CD14-positive monocyte (primary cell): ENCODE measurements at regions not wholly inside any gene's neighbourhood (a gene's known extent, or its start where the extent isn't known, plus 50 kb on each side); places are given as distances from the start of the nearest gene placed in this dataset.
"Not testable (repeated sequence)": the region's sequence is repeated elsewhere in the genome, so short reads cannot be mapped to it uniquely, and the experiment has no call there.

Source experiments
- DNase-seq, 3 donors: peaks; one replicate each; pipeline ENCODE4 v3.0.0-alpha.2; 2011 to 2022
- H2AFZ ChIP-seq: 2 replicates; pipeline ENCODE4 v1.6.0; 2012; ENCODE audit warnings: mild to moderate bottlenecking, low read depth, low read length, inconsistent platforms; ENCODE audit not compliant: insufficient read depth, poor library complexity, severe bottlenecking
- H3K27ac ChIP-seq, 2 donors: 1 replicate in 1 of 2; 2 replicates in 1 of 2; pipeline ENCODE4 v1.5.1; 2012 to 2013; ENCODE audit warnings: low read length in 2 of 2, control low read depth in 1 of 2, inconsistent platforms in 1 of 2, low read depth in 1 of 2, mild to moderate bottlenecking in 1 of 2
- H3K27me3 ChIP-seq, 2 donors: one replicate each; pipeline versions ENCODE4 v1.6.0 to v1.6.1; 2011 to 2013; ENCODE audit warnings: low read length in 2 of 2; ENCODE audit not compliant: control insufficient read depth in 2 of 2, insufficient read depth in 2 of 2
- H3K36me3 ChIP-seq, 2 donors: replicated peaks in 1 of 2; 1 replicate in 1 of 2; 2 replicates in 1 of 2; pipeline versions ENCODE4 v1.5.1 to v1.6.1; 2012 to 2013; ENCODE audit warnings: low read length in 2 of 2, control low read depth in 1 of 2, inconsistent platforms in 1 of 2, mild to moderate bottlenecking in 1 of 2; ENCODE audit not compliant: insufficient read depth in 2 of 2, control insufficient read depth in 1 of 2
- H3K4me1 ChIP-seq, 2 donors: 1 replicate in 1 of 2; 2 replicates in 1 of 2; pipeline versions ENCODE4 v1.5.1 to v1.6.1; 2012 to 2013; ENCODE audit warnings: low read length in 2 of 2, control low read depth in 1 of 2, inconsistent platforms in 1 of 2, mild to moderate bottlenecking in 1 of 2, moderate library complexity in 1 of 2; ENCODE audit not compliant: insufficient read depth in 2 of 2, control insufficient read depth in 1 of 2
- H3K4me2 ChIP-seq: replicated peaks from 2 replicates; pipeline ENCODE3; 2012; ENCODE audit warnings: low read length, moderate library complexity, mild to moderate bottlenecking; ENCODE audit not compliant: poor library complexity, severe bottlenecking; ENCODE audit errors: extremely low read depth
- H3K4me3 ChIP-seq, 3 experiments: fragments of 200-600 bp in 1 of 3; sonication (generic) in 1 of 3; replicated peaks in 1 of 3; 1 replicate in 2 of 3; 2 replicates in 1 of 3; pipeline ENCODE4 v1.5.1; 2011 to 2013; ENCODE audit warnings: low read length in 3 of 3, mild to moderate bottlenecking in 3 of 3, control low read depth in 2 of 3, low read depth in 2 of 3, inconsistent platforms in 1 of 3, moderate library complexity in 1 of 3
- H3K79me2 ChIP-seq: 2 replicates; pipeline ENCODE4 v1.6.0; 2012; ENCODE audit warnings: mild to moderate bottlenecking, control low read depth, inconsistent platforms, low read length, moderate library complexity; ENCODE audit not compliant: insufficient read depth
- H3K9ac ChIP-seq: 2 replicates; pipeline ENCODE4 v1.6.0; 2017; ENCODE audit warnings: low read length, mild to moderate bottlenecking; ENCODE audit not compliant: insufficient read depth, poor library complexity, severe bottlenecking
- H3K9me3 ChIP-seq, 2 donors: replicated peaks in 1 of 2; 1 replicate in 1 of 2; 2 replicates in 1 of 2; pipeline versions ENCODE4 v1.5.1 to v1.6.1; 2012 to 2013; ENCODE audit warnings: low read length in 2 of 2, control low read depth in 1 of 2; ENCODE audit not compliant: control insufficient read depth in 1 of 2, insufficient read depth in 1 of 2
- H4K20me1 ChIP-seq: 2 replicates; pipeline ENCODE4 v1.6.0; 2012; ENCODE audit warnings: mild to moderate bottlenecking, low read length, control low read depth, moderate library complexity; ENCODE audit not compliant: insufficient read depth
- H3K27ac Mint-ChIP-seq, 7 donors: one replicate each; pipeline ENCODE4 v1.8.0; 2020; ENCODE audit warnings: mild to moderate bottlenecking in 7 of 7, mixed read lengths in 7 of 7, moderate library complexity in 6 of 7, inconsistent platforms in 2 of 7
- H3K27me3 Mint-ChIP-seq, 3 donors: one replicate each; pipeline ENCODE4 v1.8.0; 2021 to 2022; ENCODE audit warnings: low read depth in 3 of 3, mild to moderate bottlenecking in 3 of 3, mixed read lengths in 3 of 3, moderate library complexity in 3 of 3, inconsistent platforms in 1 of 3
- H3K36me3 Mint-ChIP-seq, 2 donors: one replicate each; pipeline ENCODE4 v1.8.0; 2020; ENCODE audit warnings: mixed read lengths in 2 of 2, inconsistent platforms in 1 of 2, mild to moderate bottlenecking in 1 of 2
- H3K4me1 Mint-ChIP-seq: one replicate; pipeline ENCODE4 v1.8.0; 2020; ENCODE audit warnings: mild to moderate bottlenecking, mixed read lengths
- H3K4me3 Mint-ChIP-seq, 2 donors: one replicate each; pipeline ENCODE4 v1.8.0; 2020; ENCODE audit warnings: mild to moderate bottlenecking in 2 of 2, mixed read lengths in 2 of 2, moderate library complexity in 1 of 2
- H3K9me3 Mint-ChIP-seq, 7 donors: one replicate each; pipeline ENCODE4 v1.8.0; 2020 to 2022; ENCODE audit warnings: mixed read lengths in 7 of 7, mild to moderate bottlenecking in 6 of 7, moderate library complexity in 6 of 7, inconsistent platforms in 2 of 7
- CTCF ChIP-seq: fragments of 200-600 bp; IDR thresholded peaks from one replicate; pipeline ENCODE4 v1.8.0; 2022; ENCODE audit warnings: antibody characterized with exemption, mild to moderate bottlenecking
- WGBS: methylation state at CpG from one replicate; pipeline ENCODE4 v1.1.5; 2013; ENCODE audit warnings: missing lambda C conversion rate; ENCODE audit not compliant: insufficient coverage; 5-methylcytosine and 5-hydroxymethylcytosine counted together
- intact Hi-C, 2 donors: fragments of 100-400 bp; cut with micrococcal nuclease; formaldehyde crosslinking; loops; one replicate each; pipeline versions ENCODE4 v1.15.0 to v1.15.1; 2023

- no peaks in the 10 kb centered on the region for H3K36me3 ChIP-seq
- Mint-ChIP-seq H3K27me3 (peaks cover 0 to 1% (median 0%) of the 10 kb centered on the region in 3 donors), H3K36me3 (no peaks in the 10 kb centered on the region), H3K4me3 (no peak overlapping the region), H3K27ac (no peak overlapping the region), H3K4me1 (no peaks in the 10 kb centered on the region), H3K9me3 (peaks cover 1 to 10% (median 6%) of the 10 kb centered on the region in 7 donors)
- H3K27ac ChIP-seq: no peak overlapping the region
- no peak overlapping the region for H2AFZ ChIP-seq
- H3K4me1 ChIP-seq: no peaks in the 10 kb centered on the region
- peaks cover 7 to 14% of the 10 kb centered on the region in 2 donors for H3K9me3 ChIP-seq
- H3K4me3 ChIP-seq: no peak overlapping the region
- intact Hi-C loops: no loop called here
- H4K20me1 ChIP-seq: no peaks in the 10 kb centered on the region
- H3K9ac ChIP-seq: no peak overlapping the region
- no peak for DNase-seq
- no peak for TF ChIP-seq CTCF
- no peaks in the 10 kb centered on the region for H3K27me3 ChIP-seq
- H3K79me2 ChIP-seq: no peaks in the 10 kb centered on the region
- 88% methylated on average over 3 of the region's 3 CpGs for WGBS
- H3K4me2 ChIP-seq: no peak overlapping the region
These were observed 246.7 kb upstream of the CTBP2 start for GRCh38 chr10:125407000-125407502.

- H3K79me2 ChIP-seq, H3K4me3 Mint-ChIP-seq, H3K4me3 ChIP-seq, H3K9me3 Mint-ChIP-seq, H4K20me1 ChIP-seq, intact Hi-C loops, H3K4me2 ChIP-seq, H3K27ac ChIP-seq, H3K27me3 ChIP-seq, H3K27ac Mint-ChIP-seq, H3K4me1 ChIP-seq, H2AFZ ChIP-seq, H3K27me3 Mint-ChIP-seq, H3K36me3 ChIP-seq, H3K36me3 Mint-ChIP-seq, DNase-seq, H3K9ac ChIP-seq, H3K4me1 Mint-ChIP-seq: not testable (repeated sequence)
- H3K9me3 ChIP-seq: peaks cover 7 to 14% of the 10 kb centered on the region in 2 donors
These were observed 244.5 kb upstream of the CTBP2 start for GRCh38 chr10:125404902-125405301.
